Stimulated activated CD4-positive, alpha-beta T cell treated with anti-CD3 and anti-CD28 coated beads, Interleukin-2, amount 100 ng/mL, for 48 hours (primary cell): ENCODE measurements at regions not wholly inside any gene's neighbourhood (a gene's known extent, or its start where the extent isn't known, plus 50 kb on each side); places are given as distances from the start of the nearest gene placed in this dataset.

ENCODE experiments used
- DNase-seq, 2 donors: peaks; one replicate each; pipeline ENCODE4 v3.0.0-alpha.2; 2020

DNA sequence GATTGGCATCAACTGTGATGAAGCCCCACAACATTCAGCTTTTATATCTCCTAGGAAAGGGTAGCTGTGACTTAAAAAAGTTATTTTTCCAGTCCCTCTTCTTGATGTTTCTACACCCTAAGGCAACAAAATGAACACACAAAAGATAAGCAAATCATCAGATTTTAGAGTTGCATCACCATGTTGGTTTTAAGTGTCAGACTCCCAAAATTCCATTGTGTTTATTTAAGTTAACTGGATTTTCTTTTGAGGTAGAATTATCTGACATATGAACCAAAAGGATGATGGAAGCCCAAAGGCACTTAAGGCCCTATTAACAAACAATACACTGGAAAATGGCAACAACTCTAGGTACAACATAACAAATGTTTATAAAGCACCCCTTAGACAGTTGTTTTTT, 261.7 kb upstream of the SLC39A10 start:
- DNase-seq, result no peak

DNA sequence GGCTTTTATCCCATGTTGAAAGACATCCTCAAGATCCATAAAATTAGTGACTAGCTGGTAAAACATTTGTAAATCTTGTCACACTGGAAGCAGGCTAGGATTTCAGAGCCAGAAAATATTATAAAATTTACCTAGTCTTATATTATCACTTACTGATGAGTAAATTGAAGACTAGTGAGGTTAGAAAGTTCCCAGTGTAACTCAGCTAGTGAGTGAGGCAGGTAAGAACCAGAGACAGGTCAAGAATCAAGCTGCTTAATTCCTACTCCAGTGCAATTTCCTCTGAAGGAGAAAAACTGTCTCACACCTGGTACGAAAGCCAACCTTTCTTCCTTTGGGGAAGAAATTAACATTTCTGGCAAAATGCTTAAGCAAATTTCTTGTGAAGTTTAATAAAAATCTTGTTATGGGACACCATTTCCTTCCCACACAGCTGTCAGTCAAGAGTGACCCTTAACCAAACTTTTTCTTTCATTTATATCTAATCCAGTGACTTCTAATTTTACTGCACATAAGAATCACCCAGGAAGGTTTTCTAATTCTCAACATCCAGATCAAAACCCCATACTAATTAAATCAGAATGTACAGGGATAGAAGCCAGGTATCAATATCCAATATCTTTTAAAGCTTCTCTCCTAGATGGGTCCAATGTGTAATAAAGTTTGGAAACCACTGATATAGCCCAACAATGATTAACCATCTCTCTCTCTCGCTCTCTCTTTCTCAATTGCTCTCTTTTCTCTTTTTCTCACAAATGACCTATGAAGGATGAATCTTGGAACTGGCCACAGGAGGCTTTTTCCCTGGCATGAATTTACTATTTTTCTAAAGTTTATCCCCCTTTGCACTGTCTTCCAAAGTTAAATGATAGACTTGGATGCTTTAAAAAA, 264.3 kb upstream of the SLC39A10 start:
- no peak for DNase-seq

DNA sequence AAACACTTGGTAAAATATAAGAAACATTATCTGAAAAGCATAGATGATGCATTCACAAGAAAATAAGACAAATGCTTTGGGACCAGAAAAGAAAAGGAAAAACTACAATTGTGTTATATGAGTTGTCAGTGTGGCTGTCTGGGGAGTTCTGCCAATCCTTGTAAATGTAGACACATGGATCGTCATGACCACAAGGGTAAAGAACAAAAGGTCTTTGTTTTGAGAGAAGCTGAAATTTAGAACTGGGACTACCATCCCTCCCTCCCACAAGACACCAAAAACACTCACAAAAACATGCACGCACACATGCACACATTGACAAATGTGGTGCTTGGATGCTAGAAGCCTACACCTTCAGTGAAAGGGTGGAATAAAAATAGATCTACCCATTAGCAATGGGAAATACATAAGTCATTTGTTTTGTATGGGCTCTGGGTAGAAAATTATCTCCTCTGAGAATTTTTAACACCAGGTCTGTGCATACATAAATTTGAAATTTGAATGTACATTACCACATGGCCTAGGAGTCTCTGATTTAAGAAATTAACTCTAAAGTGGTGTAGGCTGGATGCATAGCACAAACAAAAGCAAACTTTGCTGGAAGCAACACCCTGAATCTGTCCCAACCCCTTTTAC, 266.2 kb upstream of the SLC39A10 start:
- DNase-seq, result no peak

DNA sequence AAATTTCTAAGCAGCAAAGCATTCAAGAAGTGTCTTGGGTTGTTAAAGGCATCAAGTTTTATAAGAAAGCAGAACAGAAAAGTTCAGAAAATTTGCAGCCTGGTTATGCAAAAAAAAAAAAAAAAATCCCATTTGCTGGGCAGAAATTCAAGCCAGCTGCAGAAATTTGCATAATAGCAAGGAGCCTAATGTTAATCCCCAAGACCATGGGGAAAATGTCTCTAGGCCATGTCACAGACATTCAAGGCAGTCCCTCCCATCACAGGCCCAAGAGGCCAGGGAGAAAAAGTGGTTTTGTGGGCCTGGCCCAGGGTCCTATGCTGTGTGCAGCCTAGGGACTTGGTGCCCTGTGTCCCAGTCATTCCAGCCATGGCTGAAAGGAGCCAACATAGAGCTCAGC, 269.0 kb upstream of the SLC39A10 start:
- no peak for DNase-seq

DNA sequence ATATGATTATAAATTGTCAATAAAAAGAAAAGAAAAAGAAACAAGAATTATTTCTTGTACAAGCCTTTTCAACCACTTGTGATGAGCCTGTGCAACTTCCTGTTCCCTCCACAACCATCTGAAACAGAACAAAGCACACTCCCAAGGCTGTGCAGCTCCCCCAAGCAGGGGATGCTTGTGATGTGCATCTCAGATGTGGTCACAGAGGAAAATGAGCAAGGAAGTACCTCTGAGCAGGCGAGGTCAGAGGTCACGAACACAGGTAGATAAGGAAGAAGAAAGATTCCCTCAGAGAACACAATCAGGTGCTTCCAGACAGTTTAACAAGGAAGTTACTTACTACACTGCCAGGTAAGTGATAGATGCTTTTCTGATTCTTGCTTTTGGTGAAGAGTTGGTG, 274.8 kb upstream of the SLC39A10 start:
- no peak for DNase-seq

DNA sequence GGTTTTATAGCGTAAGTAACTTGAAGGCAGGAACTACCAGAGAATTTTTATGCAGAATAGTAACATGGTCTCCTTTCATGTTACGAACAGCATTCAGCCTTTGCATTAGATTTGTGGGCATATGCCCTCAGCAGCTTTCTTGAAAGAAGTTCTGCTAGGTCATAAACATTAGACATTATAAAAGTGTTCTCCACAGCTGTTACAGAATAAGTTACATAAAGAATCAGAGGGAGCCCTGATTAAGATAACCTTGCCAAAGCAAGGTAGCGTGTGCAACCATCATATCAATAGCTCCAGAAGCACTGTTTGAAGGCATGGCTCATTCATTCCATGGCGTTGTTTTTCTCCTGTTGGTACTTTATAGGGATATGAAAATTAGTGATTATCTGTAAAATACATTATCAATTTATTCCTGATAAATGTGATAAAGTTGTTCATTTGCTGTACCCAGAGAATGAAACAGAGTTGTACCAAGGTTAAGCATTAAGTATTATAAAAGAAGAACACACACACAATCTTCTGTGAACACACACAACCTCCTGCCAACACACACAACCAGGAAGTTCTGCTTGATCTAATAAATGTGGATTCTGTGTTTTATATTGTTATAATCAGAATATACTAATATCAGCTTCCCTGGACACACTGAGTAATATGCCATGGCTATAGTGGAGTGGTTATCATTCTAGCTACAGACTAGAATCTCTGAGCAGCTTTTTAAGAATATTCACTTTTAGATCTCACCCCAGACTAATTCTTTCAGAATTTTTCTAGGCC, 286.7 kb upstream of the SLC39A10 start:
- DNase-seq, result no peak

DNA sequence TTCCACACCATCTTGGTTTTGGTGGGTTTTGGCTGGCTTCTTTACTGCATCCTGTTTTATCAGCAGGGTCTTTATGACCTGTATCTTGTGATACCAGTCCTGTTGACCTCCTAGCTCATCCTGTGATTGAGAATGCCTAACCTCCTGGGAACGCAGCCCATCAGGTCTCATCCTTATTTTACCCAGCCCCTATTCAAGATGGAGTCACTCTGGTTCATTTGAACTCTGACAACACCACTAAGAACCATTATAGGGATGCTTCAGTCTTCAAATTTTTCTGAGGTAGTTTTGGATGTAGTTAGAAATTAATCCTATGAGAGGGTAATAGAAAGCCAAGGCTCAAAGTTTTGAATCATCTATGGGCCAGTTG, 287.8 kb upstream of the SLC39A10 start:
- DNase-seq, result no peak

DNA sequence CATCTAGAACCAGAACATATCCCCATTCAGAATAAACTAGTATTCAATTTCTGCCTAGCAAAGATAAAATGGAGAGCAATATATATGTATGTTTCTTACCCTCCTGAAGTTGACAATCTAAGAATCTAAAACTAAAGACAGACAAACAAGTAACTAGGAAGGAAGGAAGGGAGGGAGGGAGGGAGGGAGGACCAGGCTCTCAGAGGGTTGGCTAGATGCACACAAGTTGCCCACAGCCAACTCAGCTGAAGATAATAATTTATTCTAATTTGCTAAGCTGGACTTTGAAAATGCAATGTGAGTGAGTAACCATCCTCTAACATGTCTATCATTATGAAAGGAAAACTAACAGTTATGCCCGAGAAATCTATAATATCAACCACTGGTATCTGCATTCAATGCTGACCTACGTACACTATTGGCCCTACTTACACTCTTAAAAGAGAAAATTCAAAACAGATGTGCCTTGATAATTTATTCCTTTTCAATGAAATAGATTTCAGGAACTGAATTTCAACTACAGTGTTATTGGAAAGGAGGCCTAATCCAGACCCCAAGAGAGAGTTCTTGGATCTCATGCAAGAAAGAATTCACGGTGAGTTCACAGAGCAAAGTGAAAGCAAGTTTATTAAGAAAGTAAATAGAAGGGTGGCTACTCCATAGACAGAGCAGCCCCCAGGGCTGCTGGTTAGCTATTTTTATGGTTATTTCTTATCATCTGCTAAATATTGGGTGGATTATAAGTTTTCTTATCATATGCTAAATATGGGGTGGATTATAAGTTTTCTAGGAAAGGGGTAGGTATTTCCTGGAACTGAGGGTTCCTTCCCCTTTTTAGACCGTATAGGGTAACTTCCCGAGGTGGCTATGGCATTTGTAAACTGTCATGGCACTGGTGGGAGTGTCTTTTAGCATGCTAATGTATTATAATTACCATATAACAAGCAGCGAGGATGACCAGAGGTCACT, 288.5 kb upstream of the SLC39A10 start:
- no peak for DNase-seq

DNA sequence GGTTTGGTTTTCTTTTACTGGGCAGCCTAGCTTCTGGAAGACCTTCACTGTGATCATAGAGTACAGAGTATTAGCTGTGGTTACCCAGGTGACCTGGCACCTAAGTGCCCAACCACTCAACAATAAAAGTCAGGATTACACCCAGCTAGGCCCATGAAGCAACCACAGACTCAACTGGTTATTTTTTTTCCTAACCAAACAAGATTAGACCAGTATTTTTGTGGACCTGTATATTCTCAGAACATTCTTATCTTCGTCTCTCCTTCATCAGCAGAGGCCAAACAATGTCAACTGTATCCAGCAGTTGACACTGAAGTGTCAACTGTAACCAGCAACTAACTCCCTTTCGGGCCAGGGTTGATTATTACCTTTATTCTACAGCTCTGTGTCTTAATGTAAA, 289.2 kb upstream of the SLC39A10 start:
- no peak for DNase-seq

DNA sequence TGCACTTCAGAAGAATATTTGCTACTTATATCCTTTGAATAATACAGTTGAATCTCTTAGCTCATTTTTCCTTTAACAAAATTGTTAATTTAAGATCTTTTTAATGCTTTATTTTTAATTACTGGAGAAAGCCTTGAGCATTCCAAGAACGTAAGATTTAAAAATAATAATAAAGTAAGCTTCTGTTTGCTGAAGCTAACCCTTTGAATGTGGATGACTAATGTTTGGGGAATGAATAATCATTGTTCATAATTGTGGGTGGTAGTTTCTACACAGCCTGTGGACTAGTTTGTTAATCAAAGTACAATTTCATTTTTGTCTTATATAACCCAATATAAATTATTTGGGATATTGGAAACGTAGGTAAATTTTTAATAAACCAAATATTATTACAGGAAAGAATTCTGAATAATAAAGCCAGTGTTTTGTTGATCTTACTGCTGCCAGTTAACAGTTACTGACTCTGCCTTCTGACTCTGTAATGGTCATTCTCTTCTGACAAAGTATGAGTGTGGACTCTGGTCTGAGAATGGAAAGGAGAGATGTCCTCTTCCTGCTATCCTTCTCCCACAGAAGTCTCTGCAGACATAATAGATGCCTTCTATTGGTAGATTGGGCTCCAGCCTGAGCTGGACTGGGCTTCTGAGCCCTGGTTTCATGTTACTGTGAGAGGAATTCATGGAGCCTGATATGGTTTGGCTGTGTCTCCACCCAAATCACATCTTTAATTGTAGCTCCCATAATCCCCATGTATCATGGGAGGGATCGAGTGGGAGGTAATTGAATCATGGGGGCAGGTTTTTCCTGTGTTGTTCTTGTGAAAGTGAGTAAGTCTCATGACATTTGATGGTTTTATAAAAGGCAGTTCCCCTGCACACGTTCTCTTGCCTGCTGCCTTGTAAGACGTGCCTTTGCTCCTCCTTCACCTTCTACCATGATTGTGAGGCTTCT, 292.7 kb upstream of the SLC39A10 start:
- DNase-seq, result no peak

DNA sequence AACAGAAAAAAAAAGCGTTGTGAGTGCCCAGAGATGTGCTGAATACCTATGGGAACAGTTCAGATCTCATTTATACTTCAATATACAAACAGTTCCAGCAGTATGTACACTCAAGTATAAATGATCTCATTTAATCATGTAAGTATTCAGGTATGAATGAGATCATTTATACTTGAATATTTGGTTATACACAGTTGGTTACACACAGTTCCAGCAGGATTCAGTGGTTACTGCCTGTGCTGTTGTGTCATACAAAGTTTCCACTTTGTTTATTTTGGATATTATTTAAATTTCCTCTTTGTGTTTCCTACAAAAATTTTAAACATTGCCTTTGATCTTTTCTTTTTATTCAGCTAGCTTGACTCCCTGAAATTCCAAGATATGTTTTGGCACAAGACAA, 293.5 kb upstream of the SLC39A10 start:
- no peak for DNase-seq

DNA sequence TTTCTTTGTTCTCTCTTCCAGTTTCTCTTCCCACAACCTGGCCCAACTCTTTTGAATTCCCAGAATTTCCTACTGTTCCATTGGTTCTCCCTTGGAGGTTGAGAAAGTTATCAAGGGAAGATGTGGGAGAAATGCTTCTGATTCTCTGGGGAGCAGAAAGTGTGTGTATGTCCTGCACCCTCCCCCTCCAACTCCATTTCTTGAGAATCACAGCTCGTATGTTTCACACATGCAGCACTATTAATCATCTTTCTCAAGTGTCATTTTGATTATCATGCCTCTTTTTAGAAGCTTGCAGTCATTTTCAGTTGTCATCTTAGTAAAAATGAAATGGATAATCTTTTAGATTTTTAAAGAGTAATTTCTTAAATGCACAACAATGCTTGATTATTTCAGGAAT, 296.8 kb upstream of the SLC39A10 start:
- DNase-seq, result no peak

DNA sequence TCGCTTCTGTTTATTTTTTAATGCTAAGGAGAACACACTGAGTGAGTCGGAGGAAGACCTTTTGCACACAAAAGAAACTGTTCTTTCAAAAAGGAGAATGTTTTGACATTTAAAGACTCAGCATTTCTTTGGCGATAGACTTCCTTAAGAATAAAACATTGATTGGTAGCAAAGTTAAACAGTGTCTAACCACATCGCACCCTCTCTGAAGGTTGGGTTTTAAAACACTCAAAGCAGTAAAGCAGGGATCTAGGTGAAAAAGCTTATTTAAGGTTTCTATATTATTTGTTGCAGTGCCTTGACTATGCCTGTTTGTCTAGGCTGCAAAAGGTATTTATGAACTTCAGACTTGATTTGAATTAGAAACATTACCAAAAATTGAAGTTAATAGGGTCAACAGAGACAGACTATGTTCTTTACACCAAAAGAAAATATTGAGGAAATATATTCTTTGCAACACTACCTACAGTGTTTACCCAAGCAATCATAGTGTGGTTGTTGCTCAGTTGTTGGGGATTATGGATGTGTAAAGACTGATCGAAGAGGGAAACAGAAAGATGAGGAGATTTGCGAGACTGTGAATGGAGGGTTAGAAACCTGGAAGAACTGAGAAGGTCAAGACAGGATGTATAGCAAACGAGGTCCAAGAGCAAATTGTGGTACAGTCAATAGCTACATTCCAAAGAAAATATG, 297.8 kb upstream of the SLC39A10 start:
- no peak for DNase-seq

DNA sequence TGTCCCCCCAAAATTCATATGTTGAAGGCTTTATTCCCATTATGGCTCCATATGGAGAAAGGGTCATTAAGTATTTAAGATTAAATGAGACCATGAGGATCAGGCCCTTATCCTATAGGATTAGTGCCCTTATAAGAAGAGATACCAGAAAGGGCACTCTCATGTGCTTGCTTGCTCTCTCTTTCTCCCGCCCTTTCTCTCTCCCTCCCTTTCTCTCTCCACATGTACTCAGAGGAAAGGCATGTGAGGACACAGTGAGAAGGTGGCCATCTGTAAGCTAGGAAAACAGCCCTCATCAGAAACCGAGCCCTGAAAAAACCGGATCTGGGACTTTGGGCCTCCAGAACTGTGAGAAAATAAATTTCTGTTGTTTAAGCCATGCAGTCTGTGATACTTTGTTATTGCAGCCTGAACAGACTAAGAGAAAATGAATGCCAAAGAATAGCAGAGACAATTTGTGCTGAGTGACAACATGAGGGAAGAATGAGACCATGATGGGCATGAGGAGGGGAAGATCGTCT, 300.0 kb upstream of the SLC39A10 start:
- DNase-seq, result no peak

DNA sequence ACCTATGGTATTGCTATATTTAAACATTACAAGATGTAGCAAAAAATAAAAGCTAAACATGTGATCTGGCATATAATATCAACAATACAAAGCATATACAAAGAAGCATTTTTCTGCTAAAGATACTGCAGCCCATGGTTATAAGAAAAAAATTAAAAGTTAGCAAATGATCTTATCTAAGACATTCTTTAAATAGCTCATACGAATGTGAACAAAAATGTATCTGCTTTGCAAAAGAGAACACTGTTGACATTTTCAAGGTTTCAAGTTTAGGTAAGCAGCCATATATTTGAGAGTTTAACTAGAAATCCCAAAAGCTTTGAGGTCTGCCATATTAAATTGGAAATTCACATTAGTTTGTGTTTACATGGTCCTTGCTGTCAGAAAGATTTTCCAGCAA, 301.0 kb upstream of the SLC39A10 start:
- no peak for DNase-seq

DNA sequence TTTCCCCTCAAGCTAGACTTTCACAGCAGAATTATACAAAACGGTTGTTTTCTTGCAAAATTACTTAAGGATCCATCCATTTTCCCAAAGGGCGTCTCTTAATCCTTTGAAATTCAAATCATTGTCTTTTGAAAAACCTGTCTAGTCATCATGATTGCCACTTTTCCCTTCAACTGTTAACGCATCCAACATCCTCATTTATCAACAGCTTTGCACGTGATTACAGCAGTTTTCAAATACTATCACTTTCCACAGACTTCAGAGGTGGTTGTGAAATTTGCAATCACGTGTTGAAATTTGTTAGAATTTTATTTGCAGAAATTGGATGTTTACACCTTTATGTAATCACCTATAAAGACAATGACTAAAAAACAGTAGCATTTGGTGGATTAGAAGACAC, 304.4 kb upstream of the SLC39A10 start:
- no peak for DNase-seq

DNA sequence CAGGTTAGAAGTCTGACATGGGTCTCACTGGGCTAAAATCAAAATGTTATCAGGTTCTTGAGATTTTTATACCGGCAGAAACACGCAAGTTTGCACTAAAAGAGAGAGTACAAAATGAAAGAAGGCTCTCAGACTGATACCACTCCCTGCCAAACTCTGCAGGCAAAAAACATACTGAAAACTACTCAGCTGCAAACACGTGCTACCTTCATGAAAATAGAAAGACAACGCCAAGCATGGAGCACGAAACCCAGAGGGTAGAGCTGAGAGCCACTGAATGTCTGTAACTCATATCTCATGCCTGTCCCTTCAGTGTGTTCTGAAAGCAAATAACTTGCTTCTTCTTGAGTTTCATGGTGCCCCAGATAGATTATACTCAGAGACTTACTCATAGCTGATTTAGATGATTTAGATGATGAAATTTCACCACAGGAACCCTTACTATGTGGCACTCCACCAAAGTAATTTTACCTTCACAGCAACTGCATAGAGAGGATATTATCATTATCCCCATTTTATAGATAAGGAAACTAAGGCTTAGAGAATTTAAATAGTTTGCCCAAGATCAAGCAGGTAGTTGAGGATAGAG, 313.0 kb upstream of the SLC39A10 start:
- no peak for DNase-seq

DNA sequence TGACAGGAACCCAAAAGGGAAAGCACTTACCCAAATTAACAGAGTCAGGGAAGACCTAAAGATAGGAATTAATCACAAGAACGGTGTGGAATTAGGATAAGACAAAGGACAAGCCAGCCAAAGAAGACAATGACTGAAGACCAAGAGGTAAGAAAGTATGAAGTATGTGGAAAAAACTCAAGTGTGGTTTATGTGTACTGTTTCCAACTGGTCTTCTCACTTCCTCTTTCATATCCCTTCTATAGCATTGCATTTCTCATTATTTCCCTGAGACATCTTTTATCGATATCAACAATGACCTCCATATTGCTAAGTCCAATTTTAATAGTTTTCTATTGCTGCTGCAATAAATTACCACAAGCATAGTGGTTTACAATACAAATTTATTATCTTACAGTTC, 313.5 kb upstream of the SLC39A10 start:
- no peak for DNase-seq

DNA sequence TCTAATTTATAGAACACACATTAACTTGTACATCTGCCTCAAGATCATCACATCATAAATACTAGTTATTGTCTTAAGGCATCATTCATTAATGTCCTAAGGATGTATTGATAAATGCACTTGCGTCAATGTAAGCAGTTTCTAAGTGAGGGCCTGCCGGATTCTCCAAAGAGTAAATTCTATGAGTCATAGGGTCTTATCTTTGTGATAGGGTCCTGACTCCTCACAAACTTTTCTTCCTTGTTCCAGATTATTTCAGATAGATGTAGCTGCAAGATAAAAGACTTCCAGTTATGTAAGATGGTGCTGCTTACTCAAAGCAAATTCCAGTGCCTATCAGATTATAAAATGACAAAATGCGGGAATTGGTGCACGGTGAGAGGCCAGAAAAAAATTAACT, 315.0 kb upstream of the SLC39A10 start:
- DNase-seq, result no peak

DNA sequence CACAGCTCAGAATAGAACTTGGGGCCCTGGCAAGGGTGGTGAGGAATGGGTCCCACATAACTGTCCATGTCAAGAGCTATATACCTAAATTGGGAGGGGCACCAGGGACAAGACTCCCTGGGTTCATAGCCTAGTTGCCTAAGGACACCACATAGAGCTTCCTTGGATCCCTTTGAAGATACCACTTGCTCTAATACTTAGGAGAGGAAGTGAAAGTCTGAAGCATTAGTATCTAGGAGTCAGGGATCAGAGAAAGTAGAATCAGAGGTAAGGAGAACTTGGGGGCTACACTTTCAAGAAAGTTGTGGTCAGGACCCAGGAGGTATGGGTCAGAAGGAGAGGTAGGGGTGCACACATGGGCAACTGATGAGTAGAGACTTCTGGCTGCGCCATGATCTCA, 318.2 kb upstream of the SLC39A10 start:
- DNase-seq, result no peak
